Gastroesophageal sphincter (tissue), 4 donors: ENCODE measurements at regions not wholly inside any gene's neighbourhood (a gene's known extent, or its start where the extent isn't known, plus 50 kb on each side); places are given as distances from the start of the nearest gene placed in this dataset.

Experiments
- small RNA-seq, 4 donors: library from RNA; depleted of rRNA; stranded (forward); fragments of <200 nt; gene quantifications; one replicate each; pipeline ENCODE3, GENCODE V24; 2016

Small RNA genes in the stretch of these regions (small RNA-seq; reads per million reads assigned to genes)
- 0 reads per million in 4 donors for gene AP005119.1
- gene COX6CP3, result 0 reads per million in 4 donors
- 0 reads per million in 4 donors for gene RN7SKP72
